CD4-positive, alpha-beta T cell treated with Interleukin-6 for 4 hours (primary cell): ENCODE measurements at regions not wholly inside any gene's neighbourhood (a gene's known extent, or its start where the extent isn't known, plus 50 kb on each side); places are given as distances from the start of the nearest gene placed in this dataset.
"Not testable (repeated sequence)": the region's sequence is repeated elsewhere in the genome, so short reads cannot be mapped to it uniquely, and the experiment has no call there.

ENCODE experiments used
- DNase-seq: peaks from one replicate; pipeline ENCODE4 v3.0.0-alpha.2; 2020; ENCODE audit warnings: mixed read lengths

GRCh38 chrX:5683996-5684395 is 544.7 kb downstream of the NLGN4X start:
- no peak for DNase-seq

DNA sequence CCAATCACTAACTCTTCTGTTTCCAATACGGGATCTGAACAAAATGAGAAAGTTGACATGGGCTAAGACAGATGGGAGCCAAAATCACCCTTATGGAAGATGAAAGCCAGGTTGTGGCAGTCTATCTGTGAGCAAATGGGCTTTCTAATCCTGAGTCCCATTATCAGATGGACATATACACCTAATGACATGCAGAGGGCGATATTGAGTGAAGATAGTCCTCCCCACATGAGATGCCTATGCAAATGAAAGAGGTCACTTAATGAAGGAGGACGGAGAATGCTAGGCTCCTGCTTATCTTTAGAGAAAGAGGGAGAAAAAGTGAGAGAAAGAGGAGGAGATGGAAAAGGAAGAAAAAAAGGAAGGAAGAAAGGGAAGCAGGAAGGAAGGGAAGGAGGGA is 547.5 kb downstream of the NLGN4X start:
- DNase-seq: no peak

DNA sequence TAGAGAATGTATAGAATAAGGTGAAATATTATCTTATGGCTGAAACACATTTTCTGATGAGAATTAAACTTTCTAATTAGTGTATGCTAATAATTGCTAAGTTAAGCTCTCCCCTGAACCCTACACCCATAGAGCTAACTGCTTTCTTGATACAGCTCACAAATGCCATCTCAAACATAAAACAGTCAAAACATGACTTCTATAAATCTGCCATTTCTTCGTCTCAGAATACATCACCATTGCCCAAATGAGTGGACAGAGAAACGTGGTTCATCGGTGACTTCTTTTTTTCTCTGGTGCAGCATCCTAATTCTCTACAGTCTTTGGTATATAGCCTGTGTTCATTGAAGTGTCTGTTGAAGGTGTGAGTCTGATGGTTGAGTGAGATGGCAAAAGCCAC is 554.6 kb downstream of the NLGN4X start:
- DNase-seq: no peak

GRCh38 chrX:5672099-5672498 is 556.6 kb downstream of the NLGN4X start:
- DNase-seq: no peak

GRCh38 chrX:5666689-5667088 is 562.0 kb downstream of the NLGN4X start:
- not testable (repeated sequence) for DNase-seq

DNA sequence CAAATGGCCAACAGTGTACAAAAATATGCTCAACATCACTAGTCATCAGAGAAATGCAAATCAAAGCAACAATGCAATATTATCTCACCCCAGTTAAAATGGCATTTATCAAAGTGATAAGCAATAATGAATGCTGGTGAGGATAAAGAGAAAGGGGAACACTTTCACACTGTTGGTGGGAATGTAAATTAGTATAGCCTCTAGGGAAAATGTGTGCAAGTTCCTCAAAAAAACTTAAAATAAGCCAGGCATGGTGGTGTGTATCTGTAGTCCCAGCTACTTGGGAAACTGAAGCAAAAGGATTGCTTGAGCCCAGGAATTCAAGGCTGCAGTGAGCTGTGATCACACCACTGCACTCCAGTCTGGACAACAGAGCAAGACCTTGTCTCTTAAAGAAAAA is 572.1 kb downstream of the NLGN4X start:
- DNase-seq: no peak

GRCh38 chrX:5650904-5651303 is 577.8 kb downstream of the NLGN4X start:
- DNase-seq: no peak

DNA sequence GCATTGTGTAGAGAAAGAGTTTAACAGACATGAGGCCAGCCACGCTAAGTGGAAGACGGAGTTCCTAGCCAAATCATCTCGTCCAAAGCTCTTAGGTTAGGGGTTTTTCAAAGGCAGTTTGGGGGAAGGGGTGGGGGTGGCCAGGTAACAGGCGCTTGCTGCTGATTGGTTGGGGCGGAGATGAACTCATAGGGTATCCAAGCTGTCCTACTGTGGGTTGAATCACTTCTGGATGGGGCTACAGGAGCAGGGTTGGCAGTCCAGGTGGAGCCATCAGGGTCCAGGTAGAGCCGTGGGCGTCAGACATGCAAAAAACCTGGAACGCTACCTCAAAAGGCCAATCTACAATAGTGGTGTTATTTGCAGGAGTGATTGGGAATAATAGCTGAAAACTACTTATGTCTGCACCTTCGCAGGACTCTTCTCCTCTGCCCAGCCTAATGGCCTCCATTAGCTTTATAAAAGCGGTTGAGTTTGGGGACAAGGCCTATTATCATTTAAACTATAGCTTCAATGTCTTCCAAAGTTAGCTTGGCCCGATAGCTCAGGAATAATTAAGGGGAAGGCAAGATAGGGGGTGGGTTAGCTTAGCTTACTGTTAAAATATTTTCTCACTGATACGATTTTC is 579.6 kb downstream of the NLGN4X start:
- no peak for DNase-seq

- no peak for DNase-seq
Observed at GRCh38 chrX:5646818-5647217, 581.8 kb downstream of the NLGN4X start.

- no peak for DNase-seq
Observed at GRCh38 chrX:5644776-5645175, 583.9 kb downstream of the NLGN4X start.

DNA sequence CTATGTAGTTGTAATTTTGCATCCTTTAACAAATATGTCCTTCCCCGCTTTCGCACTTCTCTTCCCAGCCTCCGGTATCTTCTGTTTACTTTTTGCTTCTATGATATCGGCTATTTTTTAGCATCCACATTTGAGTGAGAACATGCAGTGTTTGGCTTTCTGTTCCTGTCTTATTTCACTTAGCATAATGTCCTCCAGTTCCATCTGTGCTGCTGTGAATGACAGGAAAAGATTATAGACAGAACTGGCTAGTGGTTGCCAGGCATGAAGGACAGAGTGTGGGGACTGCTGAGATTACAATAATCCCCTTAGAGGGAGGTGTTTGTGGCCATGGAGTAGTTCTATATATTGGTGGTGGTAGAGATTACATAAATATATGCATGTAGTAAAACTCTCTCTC is 588.6 kb downstream of the NLGN4X start:
- DNase-seq: no peak

- no peak for DNase-seq
Observed at GRCh38 chrX:5638572-5638971, 590.1 kb downstream of the NLGN4X start.

DNA sequence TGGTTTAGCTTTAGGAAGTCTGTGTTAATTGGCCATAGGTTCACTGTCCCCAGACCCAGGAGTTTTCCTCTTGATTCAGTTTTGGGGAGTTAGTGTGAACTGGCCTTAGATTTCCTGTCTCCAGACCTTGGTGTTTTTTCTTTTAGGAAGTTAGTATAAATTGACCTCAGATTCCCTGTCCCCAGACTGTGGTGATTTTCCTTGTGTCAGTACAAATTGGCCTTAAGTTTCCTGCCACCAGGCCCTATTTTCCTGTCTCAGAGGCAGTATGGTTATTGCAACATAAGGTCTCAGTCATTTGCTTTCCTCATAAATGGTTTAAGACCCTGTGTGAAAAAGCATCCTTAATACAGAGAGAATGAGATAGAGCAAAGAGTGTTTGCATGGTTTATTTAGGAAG is 595.8 kb downstream of the NLGN4X start:
- no peak for DNase-seq

DNA sequence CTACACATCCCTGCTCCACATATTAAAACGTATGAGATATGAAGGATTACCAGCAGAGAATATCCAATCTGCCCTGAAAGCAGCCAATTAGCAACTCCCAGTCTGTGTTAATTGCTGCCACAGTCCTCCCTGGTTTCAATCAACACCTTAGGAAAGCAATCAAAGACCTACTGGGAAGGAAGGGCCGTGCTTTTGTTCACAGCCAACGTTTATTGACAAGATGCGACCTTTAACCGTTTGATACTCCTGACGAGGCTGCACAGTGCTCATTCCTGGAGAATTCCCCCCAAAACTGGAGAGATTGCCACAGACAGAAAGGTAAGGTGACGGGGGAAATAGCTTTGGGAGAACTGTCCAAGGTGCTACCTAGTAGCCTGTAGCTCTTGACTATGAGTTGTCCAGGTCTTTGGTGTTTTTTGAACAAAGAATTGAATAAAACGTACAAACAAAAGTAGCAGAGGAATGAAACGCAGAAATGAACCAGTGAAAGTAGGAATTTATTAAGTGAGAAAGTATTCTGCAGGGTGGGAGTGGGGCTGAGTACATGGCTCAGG is 596.5 kb downstream of the NLGN4X start:
- DNase-seq: no peak

GRCh38 chrX:5617666-5618065 is 611.0 kb downstream of the NLGN4X start:
- DNase-seq: no peak

DNA sequence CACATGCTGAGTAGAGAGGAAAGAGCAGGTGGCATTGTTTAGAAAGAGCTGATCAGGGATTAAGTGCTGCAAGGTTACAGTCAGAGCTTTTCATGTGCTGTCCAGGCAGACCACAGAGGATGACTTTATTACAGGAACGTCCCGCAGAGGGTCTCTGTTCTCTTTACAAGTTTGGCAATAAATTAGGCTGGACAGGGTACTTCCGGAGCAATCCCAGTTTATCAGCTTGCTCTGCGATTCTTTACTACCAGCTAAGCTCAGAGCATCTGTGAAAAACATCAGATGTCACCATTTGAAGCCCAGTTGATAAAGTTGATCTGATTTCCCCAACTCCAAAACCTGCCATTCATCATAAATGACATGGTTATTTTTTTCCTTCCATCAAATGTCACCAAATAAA is 633.1 kb downstream of the NLGN4X start:
- no peak for DNase-seq

DNA sequence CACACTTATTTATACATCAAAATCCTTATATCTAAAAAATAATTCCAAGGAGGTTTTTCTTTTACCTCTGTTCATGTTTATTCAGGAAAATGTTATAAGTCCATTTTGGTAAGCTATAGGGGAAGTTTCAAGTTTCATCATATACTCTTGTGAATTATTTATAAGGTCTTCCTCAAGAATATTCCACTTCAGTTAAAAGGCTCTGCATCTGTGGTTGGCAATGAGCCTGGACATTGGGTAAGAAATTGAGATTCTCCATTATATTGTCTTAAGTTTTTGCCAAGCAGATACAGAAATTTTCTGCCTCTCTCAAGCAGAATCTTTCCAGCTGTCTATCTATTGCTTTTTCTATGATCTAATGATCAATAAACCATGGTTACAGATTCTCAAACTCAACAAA is 641.9 kb downstream of the NLGN4X start:
- no peak for DNase-seq

- no peak for DNase-seq
Observed at GRCh38 chrX:5575407-5575806, 653.3 kb downstream of the NLGN4X start.

DNA sequence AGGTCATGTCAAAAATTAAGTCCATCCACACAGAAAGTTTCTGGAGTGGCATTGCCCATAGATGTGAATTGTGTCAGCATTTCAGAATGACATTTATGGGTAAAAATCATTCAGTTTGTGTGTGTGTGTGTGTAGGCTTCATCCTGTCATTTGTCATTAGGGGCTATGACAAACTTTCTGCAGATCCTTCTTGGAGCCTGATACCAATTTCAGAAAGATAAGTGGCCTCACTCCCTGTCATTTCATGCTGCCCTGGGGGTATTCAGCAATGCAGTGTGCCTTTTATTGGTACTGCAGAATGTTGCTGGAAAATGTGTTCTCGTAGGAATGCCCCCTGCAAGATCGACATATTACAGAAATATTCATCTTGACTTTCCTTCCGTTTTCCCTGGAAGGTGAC is 659.7 kb downstream of the NLGN4X start:
- no peak for DNase-seq

GRCh38 chrX:5559386-5559785 is 669.3 kb downstream of the NLGN4X start:
- no peak for DNase-seq

DNA sequence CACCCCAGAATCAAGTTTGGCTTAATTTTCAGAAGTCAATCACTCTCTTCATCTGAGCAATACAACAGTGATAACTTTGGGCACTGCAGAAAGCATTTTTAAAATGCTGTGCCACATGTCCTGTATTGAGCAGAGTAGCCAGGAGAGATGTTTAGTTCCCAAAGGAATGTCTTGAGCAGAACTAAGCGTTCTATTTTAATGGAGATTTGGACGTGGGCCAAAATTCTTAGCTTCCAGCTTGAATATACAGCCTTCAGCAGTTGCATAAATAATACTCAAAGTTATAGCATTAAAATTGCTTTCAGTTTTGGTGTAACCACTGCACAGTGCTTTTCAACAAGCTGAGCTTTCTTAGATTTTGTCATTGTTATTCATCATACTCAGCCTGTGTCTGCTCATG is 679.2 kb downstream of the NLGN4X start:
- DNase-seq: no peak

DNA sequence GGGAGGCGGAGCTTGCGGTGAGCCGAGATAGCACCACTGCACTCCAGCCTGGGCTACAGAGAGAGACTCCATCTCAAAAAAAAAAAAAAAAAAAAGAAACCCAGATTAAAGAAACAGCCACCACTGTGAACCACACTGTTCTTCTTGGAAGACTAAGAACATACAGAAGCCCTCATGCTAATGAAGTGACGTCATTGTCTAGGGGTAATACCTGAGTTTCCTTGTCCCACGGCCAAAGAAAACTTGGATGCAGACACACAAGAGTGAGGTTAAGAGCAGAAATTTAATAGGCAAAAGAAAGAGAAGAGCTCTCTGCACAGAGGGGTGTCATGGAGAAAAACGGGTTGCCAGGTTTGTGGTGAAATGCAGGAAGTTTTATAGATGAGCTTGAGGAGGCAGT is 691.6 kb downstream of the NLGN4X start:
- DNase-seq: no peak

GRCh38 chrX:5536261-5536660 is 692.4 kb downstream of the NLGN4X start:
- no peak for DNase-seq

DNA sequence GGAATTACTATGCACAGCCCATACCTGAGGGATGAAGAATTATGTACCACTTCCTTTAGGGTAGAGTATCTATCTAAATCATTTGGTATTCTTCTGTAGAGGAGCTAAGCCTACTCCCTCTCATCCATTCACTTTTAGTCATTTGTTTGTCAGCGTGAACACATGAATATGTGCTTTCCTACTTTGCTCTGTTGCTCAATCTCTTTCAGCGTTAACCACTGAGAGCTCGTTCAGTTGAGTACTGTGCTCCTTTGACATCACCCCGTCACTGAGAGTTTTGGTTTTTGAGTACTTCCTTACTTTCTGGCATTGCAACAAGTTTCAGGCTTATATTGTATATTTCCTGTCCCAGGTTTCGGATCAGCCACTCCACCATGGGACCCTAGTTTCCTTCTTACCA is 700.6 kb downstream of the NLGN4X start:
- DNase-seq: no peak

GRCh38 chrX:5526191-5526590 is 702.5 kb downstream of the NLGN4X start:
- DNase-seq: no peak
